Tongue (tissue), 1 donor: ENCODE measurements at regions not wholly inside any gene's neighbourhood (a gene's known extent, or its start where the extent isn't known, plus 50 kb on each side); places are given as distances from the start of the nearest gene placed in this dataset.

Source experiments
- DNase-seq: peaks from one replicate; pipeline ENCODE4 v3.0.0-alpha.2; 2015

GRCh38 chr3:43994657-43995546 is 246.8 kb upstream of the TOPAZ1 start:
- DNase-seq = peak; percentile 56

- DNase-seq = no peak
Observed at GRCh38 chr3:43995547-43996378, 245.9 kb upstream of the TOPAZ1 start.

- DNase-seq = peak; percentile 59
Observed at GRCh38 chr3:43996379-43997301, 245.0 kb upstream of the TOPAZ1 start.

- DNase-seq = peak; percentile 4
Observed at GRCh38 chr3:43997316-43997715, 244.4 kb upstream of the TOPAZ1 start.

GRCh38 chr3:43997788-43998369 is 243.8 kb upstream of the TOPAZ1 start:
- DNase-seq = peak; percentile 21

GRCh38 chr3:43998370-43998835 is 243.3 kb upstream of the TOPAZ1 start:
- peak; percentile 13 for DNase-seq

GRCh38 chr3:43998836-43999727 is 242.6 kb upstream of the TOPAZ1 start:
- peak; percentile 77 for DNase-seq

- DNase-seq = no peak
Observed at GRCh38 chr3:43999728-44000319, 241.9 kb upstream of the TOPAZ1 start.

- no peak for DNase-seq
Observed at GRCh38 chr3:44000586-44000985, 241.1 kb upstream of the TOPAZ1 start.

- DNase-seq = no peak
Observed at GRCh38 chr3:44001072-44001471, 240.6 kb upstream of the TOPAZ1 start.

GRCh38 chr3:44003801-44004200 is 237.9 kb upstream of the TOPAZ1 start:
- DNase-seq = no peak

- no peak for DNase-seq
Observed at GRCh38 chr3:44011680-44012079, 230.0 kb upstream of the TOPAZ1 start.

GRCh38 chr3:44012160-44012899 is 229.4 kb upstream of the TOPAZ1 start:
- DNase-seq = no peak

GRCh38 chr3:44013967-44014366 is 227.7 kb upstream of the TOPAZ1 start:
- no peak for DNase-seq

GRCh38 chr3:44015170-44015569 is 226.5 kb upstream of the TOPAZ1 start:
- no peak for DNase-seq

- DNase-seq = no peak
Observed at GRCh38 chr3:44016818-44017217, 224.9 kb upstream of the TOPAZ1 start.

- no peak for DNase-seq
Observed at GRCh38 chr3:44018926-44019325, 222.8 kb upstream of the TOPAZ1 start.

GRCh38 chr3:44019736-44020135 is 221.9 kb upstream of the TOPAZ1 start:
- DNase-seq = peak; percentile 49

GRCh38 chr3:44020143-44020542 is 221.5 kb upstream of the TOPAZ1 start:
- DNase-seq = no peak
